HEK293 (cell line): ENCODE measurements at regions not wholly inside any gene's neighbourhood (a gene's known extent, or its start where the extent isn't known, plus 50 kb on each side); places are given as distances from the start of the nearest gene placed in this dataset.
"Not testable (repeated sequence)": the region's sequence is repeated elsewhere in the genome, so short reads cannot be mapped to it uniquely, and the experiment has no call there.

Source experiments
- CTCF ChIA-PET: fragments of 350-600 bp; formaldehyde crosslinking; extraction: SDS; loops from one replicate; lab custom pipeline; 2021; ENCODE audit warnings: antibody characterized with exemption; lab: Yijun Ruan, JAX
- POLR2A ChIA-PET: fragments of 300-600 bp; formaldehyde crosslinking; extraction: SDS; loops from one replicate; lab custom pipeline; 2020; ENCODE audit warnings: antibody characterized with exemption, inconsistent platforms; lab: Yijun Ruan, JAX
- H3K27ac ChIP-seq: fragments of 200-500 bp; sonication (Bioruptor generic); 2 replicates; pipeline ENCODE4 v1.5.1; 2014; ENCODE audit warnings: low read depth, low read length, control low read depth, inconsistent platforms; ENCODE audit errors: extremely low read depth
- H3K36me3 ChIP-seq, 2 experiments: fragments of 200-500 bp in 1 of 2; sonication (Bioruptor generic) in 1 of 2; 1 replicate in 1 of 2; 2 replicates in 1 of 2; pipeline ENCODE4 v1.5.1; 2014 to 2017; ENCODE audit warnings: inconsistent platforms in 2 of 2, low read length in 2 of 2; ENCODE audit not compliant: control insufficient read depth in 2 of 2, insufficient read depth in 1 of 2
- H3K4me1 ChIP-seq: fragments of 200-500 bp; sonication (Bioruptor generic); 2 replicates; pipeline ENCODE4 v1.5.1; 2014; ENCODE audit warnings: mild to moderate bottlenecking, low read length, inconsistent platforms; ENCODE audit not compliant: control insufficient read depth, insufficient read depth
- H3K4me3 ChIP-seq: 2 replicates; pipeline ENCODE4 v1.5.1; 2011; ENCODE audit warnings: low read depth, mild to moderate bottlenecking, control low read depth, low read length, moderate library complexity
- H3K9me3 ChIP-seq: fragments of 200-500 bp; sonication (Bioruptor generic); 2 replicates; pipeline ENCODE4 v1.5.1; 2014; ENCODE audit warnings: low read depth, low read length, inconsistent platforms; ENCODE audit not compliant: control insufficient read depth, insufficient read depth
- GLIS2 ChIP-seq: fragments of 450-650 bp; formaldehyde crosslinking; IDR thresholded peaks from 2 replicates; pipeline ENCODE4 v1.5.1; 2016; ENCODE audit warnings: missing biosample characterization, missing genetic modification characterization
- PRDM1 ChIP-seq: fragments of 450-650 bp; formaldehyde crosslinking; IDR thresholded peaks from 2 replicates; pipeline ENCODE4; 2016; ENCODE audit warnings: missing biosample characterization, missing genetic modification characterization
- SALL2 ChIP-seq: fragments of 450-650 bp; formaldehyde crosslinking; IDR thresholded peaks from 2 replicates; pipeline ENCODE4 v1.5.0; 2017; ENCODE audit warnings: missing biosample characterization, mild to moderate bottlenecking, missing genetic modification characterization, borderline replicate concordance
- SP3 ChIP-seq: fragments of 450-650 bp; formaldehyde crosslinking; IDR thresholded peaks from 2 replicates; pipeline ENCODE4 v1.5.1; 2016; ENCODE audit warnings: missing biosample characterization, missing genetic modification characterization
- ZBTB6 ChIP-seq: fragments of 450-650 bp; formaldehyde crosslinking; IDR thresholded peaks from 2 replicates; pipeline ENCODE4 v1.5.1; 2017; ENCODE audit warnings: missing biosample characterization, missing genetic modification characterization
- ZBTB7A ChIP-seq: fragments of 450-650 bp; formaldehyde crosslinking; IDR thresholded peaks from 2 replicates; pipeline ENCODE4 v1.5.1; 2016; ENCODE audit warnings: low read depth, missing biosample characterization, missing genetic modification characterization
- ZFP41 ChIP-seq: fragments of 450-650 bp; formaldehyde crosslinking; IDR thresholded peaks from 2 replicates; pipeline ENCODE4 v1.5.1; 2016; ENCODE audit warnings: missing biosample characterization, missing genetic modification characterization, borderline replicate concordance
- ZNF112 ChIP-seq: fragments of 450-650 bp; formaldehyde crosslinking; IDR thresholded peaks from 2 replicates; pipeline ENCODE4 v1.5.0; 2017; ENCODE audit warnings: missing biosample characterization, missing genetic modification characterization
- ZNF223 ChIP-seq: fragments of 450-650 bp; formaldehyde crosslinking; IDR thresholded peaks from 2 replicates; pipeline ENCODE4 v1.5.1; 2016; ENCODE audit warnings: missing biosample characterization, missing genetic modification characterization
- ZNF239 ChIP-seq: fragments of 450-650 bp; formaldehyde crosslinking; IDR thresholded peaks from 2 replicates; pipeline ENCODE4 v1.5.1; 2016; ENCODE audit warnings: missing biosample characterization, missing genetic modification characterization
- ZNF404 ChIP-seq: fragments of 450-650 bp; formaldehyde crosslinking; IDR thresholded peaks from 2 replicates; pipeline ENCODE4 v1.5.1; 2017; ENCODE audit warnings: missing biosample characterization, missing genetic modification characterization
- ZNF514 ChIP-seq: fragments of 450-650 bp; formaldehyde crosslinking; IDR thresholded peaks from 2 replicates; pipeline ENCODE4 v1.5.1; 2016; ENCODE audit warnings: missing biosample characterization, missing genetic modification characterization
- ZNF610 ChIP-seq: fragments of 450-650 bp; formaldehyde crosslinking; IDR thresholded peaks from 2 replicates; pipeline ENCODE4 v1.5.1; 2016; ENCODE audit warnings: missing biosample characterization, missing genetic modification characterization, borderline replicate concordance
- ZNF658 ChIP-seq: fragments of 450-650 bp; formaldehyde crosslinking; IDR thresholded peaks from 2 replicates; pipeline ENCODE4; 2016; ENCODE audit warnings: missing biosample characterization, missing genetic modification characterization
- ZNF670 ChIP-seq: fragments of 450-650 bp; formaldehyde crosslinking; IDR thresholded peaks from 2 replicates; pipeline ENCODE4 v1.5.1; 2016; ENCODE audit warnings: missing biosample characterization, missing genetic modification characterization, low read depth
- ZNF747 ChIP-seq: fragments of 450-650 bp; formaldehyde crosslinking; IDR thresholded peaks from 2 replicates; pipeline ENCODE4 v1.5.1; 2016; ENCODE audit warnings: missing biosample characterization, missing genetic modification characterization
- ZSCAN23 ChIP-seq: fragments of 450-650 bp; formaldehyde crosslinking; IDR thresholded peaks from 2 replicates; pipeline ENCODE4 v1.5.1; 2016; ENCODE audit warnings: missing biosample characterization, missing genetic modification characterization
- TF ChIP-seq, protein P1 (sequence below): fragments of 450-650 bp; formaldehyde crosslinking; IDR thresholded peaks from 2 replicates; pipeline ENCODE4 v1.5.1; 2017; ENCODE audit warnings: missing biosample characterization, missing genetic modification characterization
- TF ChIP-seq, protein P2 (sequence below): fragments of 450-650 bp; formaldehyde crosslinking; IDR thresholded peaks from 2 replicates; pipeline ENCODE4 v1.5.1; 2016; ENCODE audit warnings: missing biosample characterization, missing genetic modification characterization

DNA sequence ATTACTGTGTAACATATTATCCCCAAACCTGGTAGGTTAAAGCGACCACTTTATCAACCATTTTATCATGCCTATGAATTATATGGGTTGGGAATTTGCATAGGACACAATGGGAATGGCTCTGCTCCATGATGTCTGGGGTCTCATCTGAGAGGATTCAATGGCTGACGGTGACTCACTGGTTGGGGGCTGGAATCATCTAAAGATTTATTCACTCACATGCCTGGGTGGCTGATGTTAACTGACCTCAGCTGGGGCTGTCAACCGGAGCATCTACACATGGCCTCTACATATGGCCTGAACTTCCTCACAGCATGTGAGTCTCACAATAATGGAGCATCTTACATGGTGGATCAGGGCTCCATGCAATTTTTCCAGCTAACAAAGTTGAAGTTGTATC, 313.1 kb upstream of the PPP2R3A start:
- TF ChIP-seq ZSCAN23 (tag by site-specific recombination) (no peak), ZBTB7A (tag by site-specific recombination) (no peak), SALL2 (tag by site-specific recombination) (no peak), SP3 (tag by site-specific recombination) (no peak)
- TF ChIP-seq, protein P1, sequence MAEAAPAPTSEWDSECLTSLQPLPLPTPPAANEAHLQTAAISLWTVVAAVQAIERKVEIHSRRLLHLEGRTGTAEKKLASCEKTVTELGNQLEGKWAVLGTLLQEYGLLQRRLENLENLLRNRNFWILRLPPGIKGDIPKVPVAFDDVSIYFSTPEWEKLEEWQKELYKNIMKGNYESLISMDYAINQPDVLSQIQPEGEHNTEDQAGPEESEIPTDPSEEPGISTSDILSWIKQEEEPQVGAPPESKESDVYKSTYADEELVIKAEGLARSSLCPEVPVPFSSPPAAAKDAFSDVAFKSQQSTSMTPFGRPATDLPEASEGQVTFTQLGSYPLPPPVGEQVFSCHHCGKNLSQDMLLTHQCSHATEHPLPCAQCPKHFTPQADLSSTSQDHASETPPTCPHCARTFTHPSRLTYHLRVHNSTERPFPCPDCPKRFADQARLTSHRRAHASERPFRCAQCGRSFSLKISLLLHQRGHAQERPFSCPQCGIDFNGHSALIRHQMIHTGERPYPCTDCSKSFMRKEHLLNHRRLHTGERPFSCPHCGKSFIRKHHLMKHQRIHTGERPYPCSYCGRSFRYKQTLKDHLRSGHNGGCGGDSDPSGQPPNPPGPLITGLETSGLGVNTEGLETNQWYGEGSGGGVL, result no peak
- no peaks in the 10 kb centered on the region for H3K4me1 ChIP-seq
- H3K4me3 ChIP-seq, result no peak overlapping the region
- H3K36me3 ChIP-seq, result no peaks in the 10 kb centered on the region
- ChIA-PET CTCF (no interaction called here), POLR2A (no interaction called here)
- H3K27ac ChIP-seq, result no peak overlapping the region
- H3K9me3 ChIP-seq, result no peaks in the 10 kb centered on the region

GRCh38 chr3:135655328-135655727, 310.2 kb upstream of the PPP2R3A start:
- no peaks in the 10 kb centered on the region for H3K36me3 ChIP-seq
- no peaks in the 10 kb centered on the region for H3K4me1 ChIP-seq
- ChIA-PET POLR2A (no interaction called here), CTCF (no interaction called here)
- H3K27ac ChIP-seq, result no peak overlapping the region
- H3K4me3 ChIP-seq, result no peak overlapping the region
- TF ChIP-seq ZNF223 (tag by site-specific recombination), result no peak
- no peak for TF ChIP-seq ZFP41 (tag by site-specific recombination)
- TF ChIP-seq ZNF112 (tag by site-specific recombination), result no peak
- no peak for TF ChIP-seq PRDM1 (tag by site-specific recombination)
- H3K9me3 ChIP-seq, result no peaks in the 10 kb centered on the region

GRCh38 chr3:135658451-135658850, 307.1 kb upstream of the PPP2R3A start:
- H3K36me3 ChIP-seq, H3K4me3 ChIP-seq, POLR2A ChIA-PET, CTCF ChIA-PET, H3K9me3 ChIP-seq, H3K4me1 ChIP-seq, H3K27ac ChIP-seq: not testable (repeated sequence)

- CTCF ChIA-PET, result no interaction called here
- TF ChIP-seq ZNF514 (no peak), ZNF658 (no peak), ZBTB6 (tag by site-specific recombination) (no peak), ZNF239 (no peak), ZNF404 (tag by site-specific recombination) (no peak), GLIS2 (tag by site-specific recombination) (no peak), ZNF670 (tag by site-specific recombination) (no peak), SALL2 (tag by site-specific recombination) (no peak), ZNF747 (no peak), ZNF610 (tag by site-specific recombination) (no peak)
- TF ChIP-seq, protein P2, sequence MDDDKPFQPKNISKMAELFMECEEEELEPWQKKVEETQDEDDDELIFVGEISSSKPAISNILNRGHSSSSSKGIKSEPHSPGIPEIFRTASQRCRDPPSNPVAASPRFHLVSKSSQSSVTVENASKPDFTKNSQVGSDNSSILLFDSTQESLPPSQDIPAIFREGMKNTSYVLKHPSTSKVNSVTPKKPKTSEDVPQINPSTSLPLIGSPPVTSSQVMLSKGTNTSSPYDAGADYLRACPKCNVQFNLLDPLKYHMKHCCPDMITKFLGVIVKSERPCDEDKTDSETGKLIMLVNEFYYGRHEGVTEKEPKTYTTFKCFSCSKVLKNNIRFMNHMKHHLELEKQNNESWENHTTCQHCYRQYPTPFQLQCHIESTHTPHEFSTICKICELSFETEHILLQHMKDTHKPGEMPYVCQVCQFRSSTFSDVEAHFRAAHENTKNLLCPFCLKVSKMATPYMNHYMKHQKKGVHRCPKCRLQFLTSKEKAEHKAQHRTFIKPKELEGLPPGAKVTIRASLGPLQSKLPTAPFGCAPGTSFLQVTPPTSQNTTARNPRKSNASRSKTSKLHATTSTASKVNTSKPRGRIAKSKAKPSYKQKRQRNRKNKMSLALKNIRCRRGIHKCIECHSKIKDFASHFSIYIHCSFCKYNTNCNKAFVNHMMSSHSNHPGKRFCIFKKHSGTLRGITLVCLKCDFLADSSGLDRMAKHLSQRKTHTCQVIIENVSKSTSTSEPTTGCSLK (tag by site-specific recombination), result no peak
- H3K4me3 ChIP-seq, result no peak overlapping the region
- no peaks in the 10 kb centered on the region for H3K9me3 ChIP-seq
- no peaks in the 10 kb centered on the region for H3K36me3 ChIP-seq
- no peak overlapping the region for H3K27ac ChIP-seq
- POLR2A ChIA-PET, result no interaction called here
- H3K4me1 ChIP-seq, result no peaks in the 10 kb centered on the region
These were observed 298.5 kb upstream of the PPP2R3A start for GRCh38 chr3:135667061-135667460.
